Kidney epithelial cell (primary cell): ENCODE measurements at regions not wholly inside any gene's neighbourhood (a gene's known extent, or its start where the extent isn't known, plus 50 kb on each side); places are given as distances from the start of the nearest gene placed in this dataset.

Experiments used
- DNase-seq: peaks from one replicate; pipeline ENCODE4 v3.0.0-alpha.2; 2010; ENCODE audit warnings: low read depth
- H3K27me3 ChIP-seq: 2 replicates; pipeline ENCODE4 v1.6.0; 2011; ENCODE audit warnings: low read length; ENCODE audit not compliant: control insufficient read depth, insufficient read depth
- H3K36me3 ChIP-seq: 2 replicates; pipeline ENCODE4 v1.5.1; 2011; ENCODE audit warnings: low read length; ENCODE audit not compliant: control insufficient read depth, insufficient read depth
- H3K4me3 ChIP-seq: 2 replicates; pipeline ENCODE4 v1.5.1; 2011; ENCODE audit warnings: low read depth, mild to moderate bottlenecking, control low read depth, low read length
- CTCF ChIP-seq: IDR thresholded peaks from 2 replicates; pipeline ENCODE4 v1.5.1; 2011; ENCODE audit warnings: mild to moderate bottlenecking, moderate library complexity, low read length, control low read depth, inconsistent platforms; ENCODE audit not compliant: insufficient read depth, poor library complexity, severe bottlenecking

GRCh38 chr5:88606626-88607025, 276.4 kb downstream of the MEF2C start:
- H3K27me3 ChIP-seq, result no peaks in the 10 kb centered on the region
- no peak overlapping the region for H3K4me3 ChIP-seq
- DNase-seq, result no peak
- no peaks in the 10 kb centered on the region for H3K36me3 ChIP-seq
- TF ChIP-seq CTCF, result no peak

- no peak for TF ChIP-seq CTCF
- H3K4me3 ChIP-seq, result no peak overlapping the region
- no peaks in the 10 kb centered on the region for H3K36me3 ChIP-seq
- H3K27me3 ChIP-seq, result no peaks in the 10 kb centered on the region
- DNase-seq, result no peak
Measured at GRCh38 chr5:88606173-88606572, 276.8 kb downstream of the MEF2C start.

- H3K36me3 ChIP-seq, result no peaks in the 10 kb centered on the region
- no peak for DNase-seq
- H3K4me3 ChIP-seq, result no peak overlapping the region
- no peaks in the 10 kb centered on the region for H3K27me3 ChIP-seq
- peak; percentile 39 for TF ChIP-seq CTCF
Measured at GRCh38 chr5:88602584-88602983, 280.4 kb downstream of the MEF2C start.

- TF ChIP-seq CTCF, result no peak
- no peaks in the 10 kb centered on the region for H3K36me3 ChIP-seq
- no peaks in the 10 kb centered on the region for H3K27me3 ChIP-seq
- no peak overlapping the region for H3K4me3 ChIP-seq
- DNase-seq, result no peak
Measured at GRCh38 chr5:88594441-88594840, 288.5 kb downstream of the MEF2C start.

GRCh38 chr5:88588609-88589008, 294.4 kb downstream of the MEF2C start:
- Histone ChIP-seq H3K4me3 (no peak overlapping the region), H3K36me3 (no peaks in the 10 kb centered on the region), H3K27me3 (no peaks in the 10 kb centered on the region)
- no peak for TF ChIP-seq CTCF
- DNase-seq, result no peak

GRCh38 chr5:88583471-88583870, 299.5 kb downstream of the MEF2C start:
- no peaks in the 10 kb centered on the region for H3K36me3 ChIP-seq
- TF ChIP-seq CTCF, result no peak
- H3K4me3 ChIP-seq, result no peak overlapping the region
- no peak for DNase-seq
- no peaks in the 10 kb centered on the region for H3K27me3 ChIP-seq
